ENCODE measurements at regions not wholly inside any gene's neighbourhood (a gene's known extent, or its start where the extent isn't known, plus 50 kb on each side); places are given as distances from the start of the nearest gene placed in this dataset.

GRCh38 chr13:34756572-34756971 is 185.5 kb upstream of the NBEA start:
- TF ChIP-seq CTCF (IDR thresholded peaks at IDR 0.05) (no peak), EZH2 (IDR thresholded peaks at IDR 0.05; ENCODE audit: borderline replicate concordance, insufficient read depth, low read depth, low read length, poor library complexity, severe bottlenecking) (no peak)
